DMS153 treated with DMSO at 0.1 percent for 48 hours (cell line): ENCODE measurements at regions not wholly inside any gene's neighbourhood (a gene's known extent, or its start where the extent isn't known, plus 50 kb on each side); places are given as distances from the start of the nearest gene placed in this dataset.
"Not testable (repeated sequence)": the region's sequence is repeated elsewhere in the genome, so short reads cannot be mapped to it uniquely, and the experiment has no call there.

Source experiments
- DNase-seq: peaks from one replicate; lab custom pipeline; 2025; ENCODE audit not compliant: unreplicated experiment; lab: John Stamatoyannopoulos, UW

DNA sequence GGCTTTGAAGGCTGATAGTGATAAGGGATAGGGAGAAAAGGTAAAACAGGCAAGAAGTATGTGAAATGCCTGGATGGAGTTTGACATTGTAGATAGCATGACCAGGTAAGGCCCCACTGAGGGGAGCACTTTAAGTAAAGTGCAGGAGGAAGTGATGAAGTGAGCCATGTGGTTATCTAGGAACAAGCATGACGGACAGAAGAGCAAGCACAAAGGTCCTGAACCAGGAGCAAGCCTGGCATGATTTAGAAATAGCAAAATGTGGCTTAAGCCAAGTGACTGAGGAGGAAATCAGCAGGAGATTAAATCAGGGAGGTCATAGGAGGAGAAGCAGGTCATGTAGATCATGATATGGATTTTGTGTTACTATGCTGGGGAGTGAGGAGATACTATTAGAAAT lies 129.2 kb downstream of the GLUL start:
- DNase-seq, result no peak

DNA sequence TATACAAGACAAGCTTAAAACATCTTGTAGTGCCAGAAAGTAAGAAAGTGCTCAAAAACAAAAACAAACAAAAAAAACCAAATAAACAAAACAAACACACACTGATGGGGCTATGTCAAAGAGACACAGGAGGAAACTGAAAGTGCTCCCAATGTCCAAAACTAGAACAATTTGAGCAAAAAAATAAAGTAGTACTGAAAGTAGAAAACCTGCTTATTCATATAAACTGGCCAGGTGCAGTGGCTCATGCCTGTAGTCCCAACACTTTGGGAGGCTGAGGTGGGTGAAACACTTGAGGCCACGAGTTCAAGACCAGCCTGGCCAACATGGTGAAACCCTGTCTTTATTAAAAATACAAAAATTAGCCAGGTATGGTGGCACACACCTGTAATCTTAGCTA lies 129.9 kb downstream of the GLUL start:
- no peak for DNase-seq

DNA sequence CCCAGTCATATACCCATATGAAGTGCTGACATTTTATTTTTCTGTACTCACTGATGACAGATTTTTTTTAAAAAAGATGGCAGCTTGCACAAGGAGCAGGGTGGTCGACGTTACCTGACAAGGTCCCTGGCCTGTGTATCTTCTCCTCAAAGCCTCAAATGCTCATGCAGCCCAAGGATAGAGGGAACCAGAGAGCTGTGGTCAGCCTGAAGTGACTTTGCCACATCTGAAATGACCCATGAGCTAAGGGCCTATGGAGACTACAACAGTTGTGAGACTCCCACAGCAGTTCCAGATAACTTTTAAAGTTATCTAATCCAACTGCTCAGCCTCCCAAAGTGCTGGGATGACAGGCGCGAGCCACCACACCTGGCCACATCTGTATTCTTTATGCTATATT lies 131.1 kb downstream of the GLUL start:
- DNase-seq, result no peak

DNA sequence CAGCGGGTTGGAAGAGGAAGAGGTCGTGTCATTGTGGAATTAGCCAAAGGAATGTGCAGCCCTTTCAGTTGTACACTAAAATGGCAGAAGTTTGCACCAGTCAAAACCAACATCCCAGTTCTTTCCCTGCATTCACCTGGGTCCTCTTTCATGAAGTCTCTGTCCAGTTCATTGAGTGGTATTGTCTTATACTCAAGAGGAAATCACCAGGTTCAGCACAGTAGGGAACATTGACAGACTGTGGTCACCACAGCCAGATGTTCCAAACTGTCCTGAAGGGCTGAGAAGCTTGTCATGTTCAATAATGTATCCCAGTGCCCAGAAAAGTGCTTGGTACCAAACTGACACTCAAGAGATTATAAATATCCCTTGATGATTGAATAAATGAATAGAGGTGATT lies 131.6 kb downstream of the GLUL start:
- no peak for DNase-seq

DNA sequence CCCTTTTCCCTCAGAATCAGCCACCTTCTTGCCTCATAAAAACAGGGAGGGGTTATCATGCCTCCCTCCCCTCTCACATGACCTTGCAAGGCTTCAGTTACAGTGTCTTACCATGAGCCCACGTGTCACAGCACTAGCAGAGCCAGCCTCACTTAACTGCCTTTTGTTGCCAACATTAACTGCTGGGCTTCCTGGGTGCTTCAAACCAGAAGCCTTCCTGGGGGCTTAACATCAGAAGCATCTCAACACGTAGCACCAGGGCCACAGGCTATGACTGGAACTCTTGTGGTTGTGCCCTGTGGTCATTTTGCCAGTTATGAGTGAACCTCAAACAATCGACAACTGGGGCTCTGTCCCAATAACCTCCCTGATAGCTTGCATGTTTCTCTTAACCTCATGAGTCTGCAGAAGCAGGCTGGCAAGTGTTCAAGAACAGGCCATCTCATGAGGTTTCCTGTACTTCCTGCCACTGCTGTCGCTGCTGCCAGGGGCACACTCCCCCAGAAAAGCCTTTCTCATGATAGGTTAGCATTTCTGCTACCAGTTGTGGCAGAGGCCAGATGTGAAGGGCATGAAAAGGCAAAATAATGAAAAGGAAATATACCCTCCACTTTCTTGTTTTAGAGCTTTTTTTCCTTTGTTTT lies 132.2 kb downstream of the GLUL start:
- peak; percentile 36 for DNase-seq

DNA sequence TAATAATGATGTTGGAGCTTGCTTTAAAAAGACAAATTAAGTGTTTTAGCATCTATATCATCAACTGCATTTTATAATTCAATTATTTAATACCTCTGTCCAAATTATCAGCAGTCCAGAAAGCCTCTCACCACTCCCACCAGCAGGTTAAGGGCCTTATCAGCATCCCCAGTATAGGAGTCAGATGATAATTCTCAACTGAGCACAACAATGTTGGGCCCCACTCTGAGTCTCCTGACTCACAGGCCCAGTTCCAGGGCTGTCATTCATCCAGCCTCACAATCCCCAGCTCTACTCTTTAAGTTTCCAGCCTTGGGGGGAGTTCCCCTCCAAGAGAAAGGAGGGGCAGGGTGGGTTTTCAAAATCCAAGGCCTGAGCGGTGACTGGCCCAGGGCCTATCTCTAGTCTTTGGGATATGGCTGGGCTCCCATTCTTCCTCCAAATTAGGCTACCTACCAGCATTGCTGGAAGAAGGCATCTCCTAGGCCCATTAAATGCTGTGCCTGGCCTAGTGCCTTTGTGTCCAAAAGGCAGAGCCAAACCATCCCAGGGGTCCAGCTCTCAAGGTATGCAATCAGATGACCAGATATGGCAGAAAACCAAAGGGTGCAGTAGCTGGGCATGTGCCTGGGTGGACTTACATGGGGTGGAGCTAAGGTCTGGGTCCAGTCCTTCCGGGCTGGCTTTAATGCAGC lies 134.1 kb downstream of the GLUL start:
- DNase-seq, result no peak

DNA sequence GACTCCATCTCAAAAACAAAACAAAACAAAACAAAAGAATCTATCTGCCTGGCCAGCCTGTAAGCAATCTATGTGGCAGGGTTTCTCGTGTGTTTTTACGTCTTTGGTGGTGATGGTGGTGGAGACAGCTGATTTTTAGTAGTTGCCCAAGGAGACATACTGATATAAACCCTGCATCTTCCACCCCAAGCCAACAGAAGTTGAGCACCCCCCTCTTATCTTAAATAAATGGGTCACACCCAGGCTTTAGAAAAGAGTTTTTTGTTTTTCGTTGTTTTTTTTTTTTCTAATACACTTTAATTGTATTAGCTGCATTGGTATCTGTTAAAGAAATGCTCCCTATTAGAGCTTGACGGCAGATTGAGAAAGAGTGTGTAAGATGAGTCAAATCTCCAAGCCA lies 134.7 kb downstream of the GLUL start:
- no peak for DNase-seq

DNA sequence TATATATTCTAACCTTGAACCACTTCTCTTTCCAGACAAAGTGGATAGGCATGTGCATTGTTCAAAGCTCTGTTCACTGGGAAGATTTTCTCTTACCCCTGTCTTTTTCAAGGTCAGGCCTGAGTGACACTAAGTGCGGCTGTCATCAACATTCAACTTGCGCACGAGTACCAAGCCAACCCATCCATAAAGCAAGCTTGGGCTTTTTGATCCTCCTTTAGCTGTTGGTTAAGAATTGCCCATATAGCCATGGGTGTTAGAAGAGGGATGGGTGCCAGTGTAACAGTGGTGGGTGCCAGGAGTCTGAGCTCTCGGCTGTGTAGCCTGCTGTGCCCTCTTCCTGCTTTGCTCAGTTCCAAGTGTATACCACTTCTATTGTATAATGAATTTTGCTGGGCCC lies 136.1 kb downstream of the GLUL start:
- no peak for DNase-seq

DNA sequence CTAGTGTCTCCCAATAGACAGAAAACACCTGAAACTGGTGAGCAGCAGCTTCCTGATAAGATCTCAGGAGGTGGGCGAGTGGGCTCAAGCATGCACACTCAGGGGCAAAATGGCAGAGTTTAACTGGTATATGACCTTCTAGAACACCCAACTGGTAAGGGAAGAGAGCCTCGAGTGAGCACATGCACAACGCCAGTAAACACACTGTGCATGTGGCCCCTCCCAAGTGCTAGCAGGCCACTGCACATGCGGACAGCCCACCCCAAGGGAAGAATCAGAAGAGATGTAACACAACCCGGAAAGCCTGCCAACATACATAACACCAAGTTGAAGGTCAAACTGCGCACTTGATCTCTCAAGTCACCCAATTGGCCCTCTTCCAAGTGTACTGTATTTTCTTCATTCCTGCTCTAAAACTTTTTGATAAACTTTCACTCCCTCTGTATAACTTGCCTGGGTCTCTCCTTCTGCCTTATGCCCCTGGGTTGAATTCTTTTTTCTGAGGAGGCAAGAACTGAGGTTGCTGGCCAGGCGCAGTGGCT lies 138.2 kb downstream of the GLUL start:
- no peak for DNase-seq

DNA sequence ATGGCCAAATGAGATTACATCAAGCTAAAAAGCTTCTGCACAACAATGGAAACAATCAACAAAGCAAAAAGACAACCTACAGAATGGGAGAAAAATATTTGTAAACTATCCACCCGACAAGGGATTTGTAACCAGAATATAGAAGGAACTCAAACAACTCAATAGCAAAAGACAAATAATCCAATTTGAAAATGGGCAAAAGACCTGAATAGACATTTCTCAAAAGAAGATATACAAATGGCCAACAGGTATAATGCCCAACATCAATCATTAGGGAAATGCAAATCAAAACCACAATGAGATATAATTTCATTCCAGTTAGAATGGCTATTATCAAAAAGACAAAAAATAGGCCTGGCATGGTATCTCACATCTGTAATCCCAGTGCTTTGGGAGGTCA lies 140.0 kb downstream of the GLUL start:
- DNase-seq, result no peak

DNA sequence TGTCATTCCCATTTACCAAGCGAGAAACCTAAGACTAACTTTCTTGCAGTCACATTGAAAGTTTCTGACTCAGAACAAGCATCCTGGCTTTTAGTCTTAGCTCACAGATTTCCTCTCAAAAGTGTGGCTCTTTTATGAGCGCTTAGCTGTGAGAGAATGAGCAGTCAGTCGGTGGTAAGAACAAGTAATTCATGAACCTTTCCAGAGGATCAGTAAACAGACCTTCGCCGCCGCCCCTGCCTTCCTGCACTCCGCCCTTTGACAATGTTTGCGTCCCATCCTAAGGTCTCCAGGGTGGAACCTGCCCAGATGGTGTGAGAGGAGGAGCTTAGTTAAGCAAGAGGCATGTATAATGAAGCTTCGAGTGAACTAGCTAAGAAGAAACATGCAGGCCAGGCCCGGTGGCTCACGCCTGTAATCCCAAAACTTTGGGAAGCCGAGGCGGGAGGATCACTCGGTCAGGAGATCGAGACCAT lies 142.4 kb downstream of the GLUL start:
- peak; percentile 77 for DNase-seq

DNA sequence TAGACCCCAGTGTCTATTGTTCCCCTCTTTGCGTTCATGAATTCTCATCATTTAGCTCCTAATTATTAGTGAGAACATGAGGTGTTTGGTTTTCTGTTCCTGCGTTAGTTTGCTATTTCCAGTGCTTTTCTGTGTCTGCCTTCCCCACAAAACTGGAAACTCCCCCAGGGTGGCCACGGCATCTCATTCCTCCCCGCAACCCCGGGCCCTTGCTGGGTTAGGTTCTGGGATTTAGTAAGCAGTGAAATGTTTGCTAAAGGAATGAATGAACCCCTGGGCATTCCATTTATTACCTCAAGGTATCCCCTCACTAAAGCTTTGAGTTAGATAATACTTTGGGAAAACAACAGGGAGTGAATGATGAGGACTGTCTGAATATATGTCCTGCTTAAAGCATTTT lies 142.9 kb downstream of the GLUL start:
- no peak for DNase-seq

DNA sequence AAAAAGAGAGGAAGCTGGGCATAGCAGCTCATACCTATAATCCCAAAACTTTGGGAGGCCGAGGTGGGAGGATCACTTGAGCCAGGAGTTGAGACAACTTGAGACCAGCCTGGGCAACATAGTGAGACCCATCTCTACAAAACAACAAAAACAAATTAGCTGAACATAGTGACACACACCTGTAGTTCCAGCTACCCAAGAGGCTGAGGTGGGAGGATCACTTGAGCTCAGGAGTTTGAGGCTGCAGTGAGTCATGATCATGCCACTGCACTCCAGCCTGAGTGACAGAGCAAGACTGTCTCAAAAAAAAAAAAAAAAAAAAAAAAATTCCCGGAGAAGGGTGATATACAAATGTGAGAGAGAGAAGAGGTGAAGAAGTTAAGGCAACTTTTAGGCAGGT lies 143.8 kb downstream of the GLUL start:
- DNase-seq, result not testable (repeated sequence)

DNA sequence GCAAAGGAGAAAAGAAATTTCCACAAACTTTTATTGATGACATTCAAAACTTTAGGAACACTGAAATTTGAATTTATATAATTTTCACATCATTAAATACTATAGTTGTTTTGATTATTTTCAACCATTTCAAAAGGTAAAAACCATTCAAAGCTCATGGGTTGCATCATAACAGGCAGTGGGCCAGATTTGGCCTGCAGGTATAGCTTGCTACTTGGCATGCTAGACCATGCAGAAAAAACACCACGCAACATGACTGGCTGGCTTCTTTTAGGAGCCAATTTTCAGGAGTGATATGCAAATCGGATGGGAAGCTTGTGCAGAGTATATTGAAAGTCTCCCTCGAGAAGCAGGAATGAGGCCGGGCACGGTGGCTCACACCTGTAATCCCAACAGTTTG lies 144.8 kb downstream of the GLUL start:
- no peak for DNase-seq

DNA sequence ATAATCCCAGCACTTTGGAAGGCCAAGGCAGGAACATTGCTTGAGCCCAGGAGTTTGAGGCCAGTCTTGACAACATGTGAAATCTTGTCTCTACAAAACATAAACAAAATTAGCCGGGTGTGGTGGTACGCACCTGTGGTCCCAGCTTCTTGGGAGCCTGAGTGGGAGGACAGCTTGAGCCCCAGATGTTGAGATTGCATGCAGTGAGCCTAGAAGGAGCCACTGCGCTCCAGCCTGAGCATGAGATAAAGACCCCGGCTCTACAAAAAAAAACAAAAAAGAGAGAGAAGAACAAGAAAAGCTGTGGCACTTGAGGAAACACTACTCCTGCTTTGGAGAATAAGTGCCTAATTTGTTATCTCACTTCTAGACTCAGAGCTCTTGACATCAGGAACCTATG lies 146.6 kb downstream of the GLUL start:
- no peak for DNase-seq

DNA sequence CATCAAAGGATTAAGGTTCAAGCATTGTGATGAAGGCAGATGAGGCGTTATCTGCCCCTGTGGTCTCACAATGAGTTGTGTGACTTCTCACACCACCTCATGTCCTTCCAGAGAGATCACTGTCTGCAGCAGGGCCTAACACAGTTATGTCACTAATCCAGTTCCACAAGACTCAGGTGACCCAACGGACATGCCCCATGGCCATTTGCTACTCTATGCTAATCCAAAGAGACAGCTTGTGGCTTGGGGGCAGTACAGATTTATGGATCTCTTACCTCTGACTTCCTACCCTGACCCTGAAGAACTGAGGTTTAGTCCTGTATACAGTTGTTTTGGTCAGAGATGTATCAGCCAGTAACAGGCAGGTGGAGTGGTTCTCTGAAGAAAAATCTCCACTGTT lies 147.1 kb downstream of the GLUL start:
- no peak for DNase-seq

DNA sequence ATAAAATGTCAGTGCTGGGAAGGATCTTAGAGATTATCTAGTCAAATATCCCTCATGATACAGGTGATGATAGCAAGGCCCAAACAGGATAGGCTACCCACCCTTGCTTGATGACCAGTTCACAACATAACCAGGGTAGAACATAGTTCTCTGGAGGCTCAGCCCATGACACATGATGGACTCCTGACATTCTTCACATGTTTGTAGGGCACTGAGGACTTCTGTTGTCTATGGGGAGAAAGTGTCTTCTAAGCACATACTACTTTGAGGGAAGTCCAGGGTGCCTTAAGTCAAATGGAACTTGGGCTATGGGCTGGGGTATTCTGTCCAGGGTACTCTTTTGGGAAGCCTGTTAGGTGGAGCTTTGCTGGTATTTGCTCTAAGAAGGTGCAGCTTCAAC lies 148.9 kb downstream of the GLUL start:
- no peak for DNase-seq

DNA sequence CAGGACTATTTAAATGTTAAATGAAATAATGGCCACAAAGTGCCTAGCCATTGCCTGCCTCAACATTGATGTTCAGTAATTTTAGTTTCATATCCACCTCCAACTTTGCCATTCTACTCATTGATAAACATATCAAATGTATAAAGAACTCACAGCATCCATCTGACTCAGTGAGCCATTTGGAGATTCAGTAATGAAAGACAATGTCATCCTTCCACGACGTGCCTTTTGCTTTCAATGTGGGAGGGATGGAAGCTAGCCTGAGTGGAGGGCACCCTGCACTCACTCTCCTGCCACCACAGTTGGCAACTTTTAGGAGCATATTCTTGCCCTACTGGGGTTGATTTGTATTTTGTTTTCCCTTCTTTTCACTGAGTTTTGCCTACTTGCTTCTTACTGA lies 151.5 kb downstream of the GLUL start:
- DNase-seq, result no peak

DNA sequence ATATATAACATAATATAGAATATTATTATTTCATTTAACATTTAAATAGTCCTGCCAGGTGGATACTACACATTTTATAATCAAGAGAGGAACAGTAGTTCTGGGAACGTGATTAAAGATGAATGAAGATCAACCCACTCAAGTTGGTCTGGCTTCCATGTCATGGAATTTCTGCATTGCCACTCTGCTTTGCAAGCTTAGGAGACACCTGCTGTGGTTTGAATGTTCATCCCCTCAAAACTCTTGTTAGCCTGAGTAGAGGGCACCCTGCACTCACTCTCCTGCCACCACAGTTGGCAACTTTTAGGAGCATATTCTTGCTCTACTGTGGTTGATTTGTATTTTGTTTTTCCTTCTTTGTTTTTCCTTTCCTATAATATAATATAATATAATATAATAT lies 153.2 kb downstream of the GLUL start:
- DNase-seq, result no peak

DNA sequence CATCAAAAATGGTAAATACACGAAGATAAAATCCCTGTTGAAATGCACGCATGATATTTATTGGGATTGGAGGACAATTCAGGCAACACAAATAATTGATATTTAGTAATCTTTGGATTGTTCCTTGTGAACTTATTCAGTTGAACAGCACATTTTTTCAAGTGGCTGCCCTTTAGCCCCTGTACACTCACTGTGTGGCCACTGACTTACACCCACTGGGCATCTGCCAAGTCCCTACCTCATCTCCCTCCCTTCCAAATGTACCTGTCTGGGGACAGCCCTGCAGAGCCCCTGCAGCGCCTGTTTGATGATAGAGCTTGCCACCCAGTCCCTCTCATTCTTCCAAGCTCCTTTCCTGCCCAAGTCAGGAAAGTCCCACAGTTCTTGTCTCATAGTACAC lies 154.3 kb downstream of the GLUL start:
- DNase-seq, result no peak

DNA sequence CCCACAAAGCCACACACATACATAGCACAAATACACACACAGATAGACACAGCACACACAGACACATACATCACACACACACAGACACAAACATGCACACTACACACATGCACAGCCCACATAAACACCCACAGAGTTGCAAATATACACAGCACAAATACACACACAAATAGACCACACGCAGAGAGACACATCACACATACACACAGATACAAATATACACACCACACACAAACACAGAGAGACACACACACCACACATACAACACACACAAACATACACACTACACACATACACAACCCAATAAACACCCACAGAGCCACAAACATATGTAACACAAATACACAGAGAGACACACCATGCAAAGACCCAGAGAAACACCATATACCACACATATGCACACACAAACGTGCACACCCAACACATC lies 154.9 kb downstream of the GLUL start:
- no peak for DNase-seq

DNA sequence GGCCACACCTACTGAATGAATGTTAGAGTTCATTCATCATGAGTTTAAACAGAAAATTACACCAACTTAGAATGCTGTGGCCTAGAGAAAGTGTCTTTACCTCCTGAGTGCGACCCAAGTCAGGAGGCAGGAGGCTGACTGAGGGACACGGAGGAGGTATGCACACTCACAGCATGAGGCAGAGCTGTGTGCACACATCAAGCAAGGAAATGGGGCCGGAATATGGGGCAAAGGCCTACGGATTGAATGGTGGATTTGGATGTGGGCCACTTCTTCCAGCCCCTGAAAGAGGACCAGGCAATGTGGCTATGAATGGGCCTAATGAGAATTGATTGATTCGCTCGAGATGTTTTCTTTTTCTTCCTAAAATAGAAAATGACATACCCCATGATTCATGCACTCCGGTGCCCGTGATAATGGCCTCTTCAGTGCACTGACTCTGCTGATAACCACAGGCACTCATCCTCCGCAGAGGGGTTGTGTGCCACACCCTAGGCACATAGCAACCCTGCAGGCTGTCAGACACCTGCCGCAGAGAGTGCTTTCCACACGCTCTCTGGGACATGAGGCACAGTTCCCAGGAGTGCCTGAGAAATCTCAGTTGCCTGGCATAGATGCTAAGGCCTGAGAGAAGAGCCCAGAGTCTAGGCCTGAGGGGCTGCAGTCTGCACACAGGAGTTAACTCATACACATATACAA lies 155.5 kb downstream of the GLUL start:
- DNase-seq, result peak; percentile 99
